HG03469 (cell line): ENCODE measurements at regions not wholly inside any gene's neighbourhood (a gene's known extent, or its start where the extent isn't known, plus 50 kb on each side); places are given as distances from the start of the nearest gene placed in this dataset.

ENCODE experiments used
- ATAC-seq: cut with Tn5 transposase; IDR thresholded peaks from one replicate; pipeline ENCODE4 v1.9.1; 2021; ENCODE audit warnings: mild to moderate bottlenecking, moderate library complexity, moderate number of reproducible peaks; ENCODE audit not compliant: unreplicated experiment

DNA sequence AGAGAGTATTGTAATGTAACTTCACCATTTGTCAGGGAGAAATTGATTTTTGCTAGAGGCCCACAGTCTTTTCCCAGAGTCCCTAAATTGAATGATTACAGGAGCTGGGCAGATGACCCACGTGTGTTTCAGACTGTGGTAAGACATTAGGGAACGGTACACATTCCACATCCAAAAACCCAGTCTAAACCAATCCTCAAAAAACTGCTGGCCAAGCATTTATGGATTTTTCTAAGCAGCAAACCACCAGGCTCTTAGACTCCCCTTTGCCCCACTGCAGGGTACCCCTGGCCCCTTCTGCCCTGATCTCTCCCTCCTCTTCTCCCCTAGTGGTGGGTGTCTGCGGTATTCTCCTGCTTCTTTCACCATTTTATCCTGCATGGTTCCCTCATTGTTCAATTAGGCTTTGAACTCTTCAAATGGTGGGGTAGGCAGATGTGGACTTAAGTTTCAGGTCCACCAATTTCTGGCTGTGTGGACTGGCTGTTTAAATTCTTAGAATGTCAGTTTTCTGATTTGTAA, 135.5 kb upstream of the SORCS3 start:
- ATAC-seq, result no peak

DNA sequence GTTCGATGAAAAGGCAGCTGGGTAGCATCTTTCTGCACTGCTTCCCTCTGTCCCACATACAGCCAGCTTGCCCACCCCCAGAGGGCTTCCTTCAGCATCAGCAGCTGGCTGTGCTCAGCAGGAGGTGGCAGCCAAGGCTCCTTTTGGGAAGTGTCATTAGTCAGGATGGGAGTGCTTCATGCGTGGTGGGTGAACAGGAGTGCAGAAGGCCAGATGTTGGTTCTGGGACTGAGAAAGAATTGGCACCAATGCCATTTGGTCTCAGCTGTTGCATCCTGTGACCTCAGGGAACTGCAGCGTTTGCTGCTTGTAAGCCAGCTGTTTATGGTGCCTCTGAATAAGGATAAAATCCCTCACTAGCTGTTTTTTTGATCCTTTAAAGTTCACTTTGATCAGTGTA, 131.1 kb upstream of the SORCS3 start:
- ATAC-seq, result no peak

GRCh38 chr10:104510644-104511043, 130.4 kb upstream of the SORCS3 start:
- no peak for ATAC-seq

DNA sequence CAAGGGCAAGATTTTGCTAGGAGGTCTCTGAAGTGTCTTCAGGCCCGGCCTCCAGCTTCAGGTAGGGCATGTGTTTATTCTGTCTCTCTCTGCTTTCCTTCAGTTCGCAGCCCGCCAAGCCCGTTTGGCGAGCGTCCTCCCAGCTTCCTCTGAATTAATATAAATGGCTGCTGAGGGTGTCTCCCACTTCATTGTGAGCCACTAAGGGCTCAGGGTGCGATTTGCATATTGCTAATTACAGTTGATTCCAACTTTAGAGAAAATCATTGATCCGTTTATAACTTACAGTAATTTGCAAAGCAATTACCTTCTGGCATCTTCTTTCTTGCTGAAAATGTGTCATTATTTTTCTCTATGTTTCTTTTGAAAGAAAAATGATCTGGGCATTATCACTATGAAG, 128.3 kb upstream of the SORCS3 start:
- no peak for ATAC-seq

DNA sequence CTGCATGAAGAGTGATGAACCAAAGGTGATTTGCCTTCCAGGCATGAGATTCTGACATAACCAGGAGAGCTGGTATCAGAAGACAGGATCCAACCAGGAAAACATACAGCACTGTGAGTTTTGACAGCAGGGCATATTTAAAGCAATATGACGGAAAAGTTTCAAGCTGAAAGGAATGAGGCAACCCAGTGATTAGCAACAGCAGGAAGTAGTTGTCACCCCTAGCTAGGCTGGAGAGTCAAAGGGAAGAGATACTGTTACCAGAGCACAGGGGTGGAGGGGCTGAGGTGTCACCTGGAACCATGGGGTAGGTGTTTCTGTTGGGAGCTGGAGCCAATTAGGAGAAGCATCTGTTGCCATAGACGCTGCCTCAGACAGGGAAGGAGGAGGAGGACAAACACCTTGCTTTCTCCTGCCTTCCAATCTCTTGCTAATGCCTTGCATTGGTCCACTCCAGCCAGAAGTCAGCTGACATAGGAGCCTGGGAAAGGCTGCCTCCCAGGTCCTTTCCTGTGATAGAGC, 125.4 kb upstream of the SORCS3 start:
- ATAC-seq, result no peak

DNA sequence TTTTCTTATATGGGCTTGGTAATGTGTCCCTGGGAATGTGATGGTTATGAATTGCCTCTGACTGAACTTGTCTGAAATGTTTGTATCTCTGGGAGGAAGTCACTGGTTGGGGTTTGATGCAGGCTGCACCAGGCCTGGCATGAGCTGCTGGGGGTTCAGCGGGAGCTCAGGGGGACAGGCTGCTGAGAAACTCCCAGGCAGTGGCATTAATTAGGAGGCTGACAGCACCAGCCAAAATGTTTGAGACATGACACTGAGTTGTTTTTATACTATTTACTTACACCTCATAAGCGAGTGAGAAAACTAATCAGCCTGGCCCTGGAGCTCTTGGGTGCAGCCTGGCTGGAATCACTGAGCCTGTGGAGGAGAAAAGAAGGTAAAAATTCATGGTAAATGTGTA, 124.1 kb upstream of the SORCS3 start:
- no peak for ATAC-seq

DNA sequence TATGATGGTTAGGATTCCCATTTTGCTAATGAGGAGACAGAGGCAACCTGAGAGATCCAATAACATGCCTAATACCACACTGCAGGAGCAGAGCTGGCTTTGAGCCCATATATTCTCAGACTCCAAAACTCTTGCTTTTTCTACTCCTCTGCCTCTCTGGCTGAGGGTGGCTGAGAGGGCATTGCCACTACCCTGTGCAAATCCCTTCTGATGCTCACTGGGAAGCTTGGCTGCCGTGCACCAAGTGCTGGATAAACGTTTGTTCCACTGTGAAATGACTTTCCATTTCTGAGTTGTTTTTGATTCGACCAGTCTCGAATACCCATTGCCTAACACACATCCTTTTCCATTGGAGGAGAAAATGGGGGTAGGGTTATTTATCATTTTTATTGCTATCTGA, 123.1 kb upstream of the SORCS3 start:
- ATAC-seq, result no peak

DNA sequence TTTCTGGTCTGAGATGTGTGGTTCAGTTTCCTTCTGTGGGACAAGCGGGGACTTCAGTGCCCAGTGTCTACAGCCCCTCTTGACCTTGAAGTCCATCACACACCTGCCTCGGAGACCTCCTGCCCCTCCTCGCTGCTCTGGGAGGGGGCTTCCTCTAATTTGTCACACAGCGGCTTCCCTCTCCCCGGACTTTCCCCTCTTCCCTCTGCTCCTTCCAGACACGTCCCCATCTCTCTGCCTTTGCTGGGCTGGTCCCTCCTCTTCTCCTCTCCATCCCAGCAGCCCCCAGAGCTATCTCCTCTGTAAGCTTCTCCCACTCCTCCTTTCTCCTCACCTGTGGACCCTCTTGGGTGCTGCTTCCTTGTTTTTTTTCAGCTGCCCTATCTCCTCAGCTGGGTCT, 122.2 kb upstream of the SORCS3 start:
- no peak for ATAC-seq

- no peak for ATAC-seq
Measured at GRCh38 chr10:104520653-104521052, 120.4 kb upstream of the SORCS3 start.

GRCh38 chr10:104521901-104522694, 119.0 kb upstream of the SORCS3 start:
- no peak for ATAC-seq

GRCh38 chr10:104526188-104526587, 114.9 kb upstream of the SORCS3 start:
- ATAC-seq, result no peak

DNA sequence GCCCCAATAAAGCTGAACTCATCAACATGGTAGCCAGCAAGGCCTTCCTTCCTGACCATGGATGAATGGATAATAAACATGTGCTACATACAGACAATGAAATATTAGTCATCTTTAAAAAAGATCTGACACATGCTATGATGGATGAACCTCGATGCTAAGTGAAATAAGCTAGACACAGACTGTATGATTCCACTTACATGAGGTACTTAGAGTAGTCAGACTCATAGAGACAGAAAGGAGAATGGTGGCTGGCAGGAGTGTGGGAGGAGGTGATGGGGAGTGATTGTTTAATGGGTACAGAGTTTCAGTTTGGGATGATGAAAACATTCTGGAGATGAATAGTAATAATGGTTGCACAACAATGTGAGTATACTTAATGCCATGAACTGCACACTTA, 114.1 kb upstream of the SORCS3 start:
- ATAC-seq, result no peak

DNA sequence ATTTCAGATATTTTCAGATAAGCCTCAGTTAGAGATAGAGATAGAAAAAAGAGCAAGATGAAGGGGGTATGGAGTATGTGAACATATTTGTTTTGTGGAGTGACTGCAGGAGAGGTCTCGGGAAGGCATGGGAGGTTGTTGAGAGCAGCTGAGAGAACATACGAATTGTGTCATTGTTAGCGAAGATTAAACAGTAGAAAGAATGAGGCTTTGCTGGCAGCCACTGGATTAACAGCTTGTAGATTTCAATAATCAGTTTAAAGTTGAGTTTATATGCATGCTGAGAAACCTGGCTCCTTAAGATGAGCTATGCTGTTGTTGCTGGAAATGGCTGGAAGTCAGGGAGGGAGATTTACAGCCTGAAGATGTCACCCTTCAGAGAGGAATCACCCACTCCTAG, 100.9 kb upstream of the SORCS3 start:
- ATAC-seq, result no peak

- no peak for ATAC-seq
Measured at GRCh38 chr10:104541820-104542219, 99.3 kb upstream of the SORCS3 start.

GRCh38 chr10:104546336-104546735, 94.8 kb upstream of the SORCS3 start:
- no peak for ATAC-seq

DNA sequence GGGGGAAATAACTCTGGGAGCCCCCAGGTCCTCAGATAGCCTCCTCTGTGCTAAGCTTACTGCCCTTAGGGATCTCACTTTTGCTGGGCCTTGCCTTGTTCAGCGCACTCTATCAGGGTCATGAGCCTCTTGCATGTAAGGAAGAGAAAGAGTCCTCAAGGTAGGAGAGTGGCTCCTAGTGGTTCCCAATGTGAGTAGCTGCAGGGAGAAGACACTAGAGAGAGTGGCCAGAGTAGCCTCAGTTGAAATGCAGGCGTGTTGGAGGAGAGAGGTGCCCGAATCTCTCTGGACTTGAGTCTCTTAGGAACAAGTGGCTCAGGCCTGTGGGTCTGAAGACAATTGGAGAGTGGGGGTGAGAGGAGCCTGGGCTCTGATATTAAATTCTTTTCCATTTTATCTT, 94.3 kb upstream of the SORCS3 start:
- no peak for ATAC-seq

DNA sequence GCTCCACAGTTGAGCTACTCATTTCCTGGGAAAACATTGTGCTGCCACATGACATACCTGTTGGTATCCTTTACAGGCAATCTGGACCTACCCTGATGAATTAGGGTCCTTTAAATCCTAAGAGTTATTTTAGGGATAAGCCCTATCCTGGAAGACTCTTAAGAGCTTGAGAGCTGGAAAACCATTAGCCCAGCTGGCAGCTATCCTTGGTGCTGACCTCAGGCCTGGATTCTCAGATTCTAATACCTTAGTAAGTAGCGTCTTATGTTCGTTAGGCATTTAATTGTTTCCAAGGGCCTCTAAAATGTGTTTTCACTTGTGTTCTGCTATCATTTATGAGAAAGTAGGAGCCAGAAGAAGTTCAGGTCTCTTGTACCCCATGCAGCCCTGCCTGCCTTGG, 93.0 kb upstream of the SORCS3 start:
- no peak for ATAC-seq

- no peak for ATAC-seq
Measured at GRCh38 chr10:104556831-104557230, 84.3 kb upstream of the SORCS3 start.

GRCh38 chr10:104557966-104558365, 83.1 kb upstream of the SORCS3 start:
- ATAC-seq, result no peak

DNA sequence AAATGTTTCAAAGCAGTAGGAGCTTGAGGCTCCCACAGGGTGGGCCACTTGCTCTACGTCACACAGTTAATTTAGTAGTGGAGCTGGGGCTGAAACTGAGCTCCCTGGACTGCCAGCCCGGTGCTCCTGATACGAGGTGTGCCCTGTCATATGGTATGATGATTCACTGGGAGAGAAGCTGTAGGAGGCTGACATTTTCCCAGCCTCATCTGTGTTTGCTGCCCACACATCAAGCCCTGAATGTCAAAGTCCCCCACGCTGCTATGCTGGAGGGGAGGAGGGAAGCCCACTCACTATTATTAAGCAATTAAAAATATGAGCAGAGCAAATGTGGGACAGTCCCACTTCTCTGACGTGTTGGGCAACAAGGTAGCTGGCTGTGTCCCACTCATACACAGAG, 81.2 kb upstream of the SORCS3 start:
- no peak for ATAC-seq

GRCh38 chr10:104563051-104563450, 78.0 kb upstream of the SORCS3 start:
- no peak for ATAC-seq

- ATAC-seq, result no peak
Measured at GRCh38 chr10:104563548-104563947, 77.5 kb upstream of the SORCS3 start.

- ATAC-seq, result no peak
Measured at GRCh38 chr10:104574427-104574826, 66.7 kb upstream of the SORCS3 start.
